ENCODE measurements at regions not wholly inside any gene's neighbourhood (a gene's known extent, or its start where the extent isn't known, plus 50 kb on each side); places are given as distances from the start of the nearest gene placed in this dataset.
"Not testable (repeated sequence)": the region's sequence is repeated elsewhere in the genome, so short reads cannot be mapped to it uniquely, and the experiment has no call there.

GRCh38 chr17:37828651-37829124 is 83.8 kb upstream of the HNF1B start:
- DNase-seq (ENCODE audit: low spot score) = no peak

- no peak for DNase-seq (ENCODE audit: low spot score)
Observed at GRCh38 chr17:37827905-37828650, 83.2 kb upstream of the HNF1B start.

DNA sequence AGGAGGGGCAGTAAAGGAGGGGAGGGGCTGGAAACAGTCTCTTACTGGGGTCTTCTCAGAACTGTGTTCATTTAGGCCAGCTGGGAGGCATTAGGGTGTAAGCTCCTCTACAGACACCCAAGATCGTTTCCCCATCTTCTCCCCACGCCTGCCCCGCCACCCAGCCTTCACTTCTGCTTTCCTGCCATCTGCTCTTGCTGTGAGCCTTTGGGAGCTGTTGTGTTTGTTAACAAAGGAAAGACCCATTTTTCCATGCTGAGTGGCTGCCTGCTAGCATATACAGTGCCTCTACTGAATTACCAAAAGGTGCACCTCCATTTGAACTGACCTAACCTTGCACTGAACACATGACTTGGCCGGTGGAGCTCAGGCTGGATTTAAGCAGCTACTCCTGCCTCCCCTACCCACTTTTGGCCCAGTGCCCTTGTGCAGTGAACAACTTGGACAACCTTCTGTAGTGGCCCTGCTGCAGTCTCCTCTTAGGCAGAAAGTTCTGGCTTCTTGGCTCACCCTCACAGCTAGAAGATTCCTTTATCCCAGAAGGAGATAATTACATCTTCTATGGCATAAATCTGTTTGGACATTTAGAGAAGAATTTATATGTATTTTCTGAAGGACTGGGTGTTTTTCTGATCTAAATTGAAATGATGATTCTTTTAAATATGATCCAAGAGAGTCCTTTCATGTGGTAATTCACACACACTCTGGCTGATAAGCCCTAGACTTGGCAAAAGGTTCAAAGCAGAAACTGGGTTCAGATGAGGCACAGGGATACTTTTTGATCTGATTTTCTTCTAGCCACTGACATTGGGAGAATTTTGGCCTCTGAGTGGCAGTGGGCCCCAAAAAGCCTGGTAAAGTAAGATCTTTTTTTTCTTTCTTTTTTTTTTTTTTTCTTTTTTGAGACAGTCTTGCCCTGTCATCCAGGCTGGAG is 81.9 kb upstream of the HNF1B start:
- no peak for DNase-seq (ENCODE audit: low spot score)

- no peak for DNase-seq (ENCODE audit: low spot score)
Observed at GRCh38 chr17:37825851-37826250, 81.0 kb upstream of the HNF1B start.

DNA sequence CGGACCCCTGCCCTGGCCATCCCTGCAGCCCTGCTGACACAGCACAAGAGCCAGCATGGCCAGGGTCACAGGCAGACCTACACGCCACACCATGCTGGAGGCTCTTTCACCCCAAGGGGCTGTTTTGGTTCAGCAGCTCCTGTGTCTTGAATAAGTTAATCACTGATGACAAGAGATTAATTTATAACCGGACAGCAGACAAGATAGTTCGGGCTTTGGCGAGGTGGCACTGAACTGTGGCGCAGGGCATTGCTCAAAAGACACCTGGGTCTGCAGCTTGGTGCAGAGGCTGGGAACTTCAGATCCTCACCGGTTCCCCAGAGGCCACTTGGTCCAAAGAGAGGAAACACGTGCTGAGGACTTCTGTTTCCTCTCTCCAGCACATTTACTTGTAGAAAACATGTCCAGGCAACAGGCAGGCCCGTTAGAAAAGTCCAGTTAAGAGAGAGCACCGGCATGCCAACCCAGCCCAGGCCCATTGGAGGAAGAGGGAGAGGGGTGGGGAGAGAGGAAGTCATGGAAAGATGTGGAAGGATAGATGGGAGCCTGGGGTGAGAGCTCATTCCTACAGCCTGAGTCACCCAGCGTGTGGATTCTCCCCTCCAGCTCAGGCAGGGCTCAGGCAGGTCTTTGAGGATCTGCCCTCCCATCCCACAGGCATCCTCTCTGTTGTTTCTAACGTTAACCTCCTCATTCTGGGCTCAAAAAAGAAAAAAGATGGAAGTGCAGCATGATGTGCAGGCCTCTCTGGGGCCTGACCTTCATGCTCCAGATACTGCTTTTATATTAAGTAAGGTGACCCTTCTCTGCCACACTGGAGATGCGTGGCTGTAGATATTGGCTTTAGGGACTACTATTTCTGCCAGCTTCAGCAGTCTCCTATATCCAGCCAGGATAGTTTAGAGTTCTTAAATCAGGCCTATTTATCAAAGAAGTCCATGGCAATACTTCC is 80.0 kb upstream of the HNF1B start:
- DNase-seq (ENCODE audit: low spot score) = no peak

GRCh38 chr17:37823996-37824395 is 79.1 kb upstream of the HNF1B start:
- DNase-seq (ENCODE audit: low spot score) = no peak

GRCh38 chr17:37820995-37821713 is 76.3 kb upstream of the HNF1B start:
- no peak for DNase-seq (ENCODE audit: low spot score)

- no peak for DNase-seq (ENCODE audit: low spot score)
Observed at GRCh38 chr17:37820313-37820994, 75.6 kb upstream of the HNF1B start.

- DNase-seq (ENCODE audit: low spot score) = no peak
Observed at GRCh38 chr17:37818689-37819088, 73.8 kb upstream of the HNF1B start.

- no peak for DNase-seq (ENCODE audit: low spot score)
Observed at GRCh38 chr17:37816950-37817349, 72.1 kb upstream of the HNF1B start.

DNA sequence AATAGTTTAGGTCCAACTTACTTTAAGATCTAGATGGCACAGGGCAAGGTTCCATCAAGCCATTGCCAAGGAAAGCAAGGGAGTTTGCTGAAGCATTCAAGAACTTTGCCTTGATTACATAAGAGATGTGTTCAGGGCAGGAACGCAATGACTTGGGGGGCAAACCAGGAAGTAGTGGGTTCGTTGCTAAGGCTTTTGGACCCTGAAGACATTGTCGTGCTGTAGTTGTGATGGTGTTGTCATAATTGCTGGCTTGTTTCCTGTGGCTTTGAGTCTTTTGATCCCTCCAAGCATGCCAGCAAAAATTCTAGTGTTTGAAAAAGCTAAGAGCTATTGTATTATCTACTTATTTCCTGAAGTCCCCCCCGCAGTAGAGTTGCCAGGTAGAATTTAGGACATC is 70.7 kb upstream of the HNF1B start:
- DNase-seq (ENCODE audit: low spot score) = no peak

GRCh38 chr17:37813751-37814150 is 68.9 kb upstream of the HNF1B start:
- DNase-seq (ENCODE audit: low spot score) = peak; percentile 30

DNA sequence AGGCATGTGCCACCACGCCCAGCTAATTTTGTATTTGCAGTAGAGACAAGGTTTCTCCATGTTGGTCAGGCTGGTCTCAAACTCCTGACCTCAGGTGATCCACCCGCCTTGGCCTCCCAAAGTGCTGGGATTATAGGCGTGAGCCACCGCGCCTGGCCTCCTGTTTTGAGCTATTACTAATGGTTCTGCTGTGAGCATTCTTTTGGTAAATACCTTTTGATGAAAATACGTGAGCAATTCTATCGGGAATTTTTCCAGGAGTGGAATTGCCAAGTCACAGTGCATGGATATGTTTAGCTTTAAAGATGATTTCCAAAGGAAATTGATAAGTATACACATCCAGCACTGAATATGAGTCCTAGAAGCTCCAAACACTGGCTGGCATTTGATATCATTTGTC is 64.0 kb upstream of the HNF1B start:
- DNase-seq (ENCODE audit: low spot score) = not testable (repeated sequence)

DNA sequence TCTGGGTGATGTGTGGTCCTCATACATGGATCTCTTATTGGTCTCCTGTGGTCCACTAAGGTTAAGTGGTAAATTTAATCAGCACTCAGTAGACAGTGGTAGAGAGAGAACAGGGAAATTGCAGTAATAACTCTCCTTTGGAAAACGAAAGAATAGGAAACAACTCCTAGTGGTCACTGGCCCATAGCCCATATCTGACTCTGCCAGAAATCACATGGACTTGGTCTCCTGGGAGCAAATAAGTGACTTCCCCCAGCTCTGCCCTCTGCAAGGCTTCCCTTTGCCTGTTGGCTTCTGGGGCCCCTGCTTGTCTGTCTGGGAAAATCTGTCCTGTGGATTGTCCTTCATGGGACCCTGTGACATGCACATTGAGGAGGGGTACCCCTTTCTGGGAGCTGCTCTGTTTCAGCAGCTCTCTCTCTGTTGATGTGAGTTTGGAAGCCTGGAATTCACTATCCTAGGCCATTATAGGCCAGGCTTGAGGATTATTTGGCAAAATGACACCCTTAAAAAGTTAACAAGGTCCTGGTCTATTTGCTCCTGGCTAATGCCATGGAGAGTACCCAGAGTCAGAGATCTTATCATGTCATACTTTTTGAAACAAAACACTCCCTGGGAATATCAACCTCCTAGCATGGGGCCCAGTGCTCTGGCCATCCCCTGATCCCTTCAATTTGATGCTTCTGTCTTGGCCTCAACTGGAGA is 58.0 kb upstream of the HNF1B start:
- DNase-seq (ENCODE audit: low spot score) = no peak

GRCh38 chr17:37802061-37802595 is 57.3 kb upstream of the HNF1B start:
- DNase-seq (ENCODE audit: low spot score) = no peak

GRCh38 chr17:37801171-37801570 is 56.3 kb upstream of the HNF1B start:
- DNase-seq (ENCODE audit: low spot score) = no peak

DNA sequence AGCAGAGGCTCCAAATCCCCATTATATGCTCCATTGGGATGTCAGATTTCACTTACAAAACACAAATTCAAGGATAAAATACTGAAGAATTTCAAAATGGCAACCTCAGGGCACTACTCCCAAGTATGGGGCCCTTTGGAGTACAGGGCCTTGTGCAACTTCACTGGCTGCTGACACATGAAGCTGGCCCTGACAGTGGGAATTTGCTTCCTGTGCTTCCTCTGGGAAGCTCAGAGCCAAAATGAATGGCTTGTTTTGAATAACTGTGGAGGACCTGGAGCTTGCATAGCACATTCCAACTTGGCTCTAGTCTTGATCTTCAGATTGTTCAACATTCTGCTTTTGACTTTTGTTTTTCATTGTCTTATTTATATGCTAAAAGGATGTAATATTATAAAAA is 52.3 kb upstream of the HNF1B start:
- no peak for DNase-seq (ENCODE audit: low spot score)

GRCh38 chr17:37796076-37796475 is 51.2 kb upstream of the HNF1B start:
- DNase-seq (ENCODE audit: low spot score) = no peak

Data from putamen (tissue), 1 donor.